ENCODE measurements at regions not wholly inside any gene's neighbourhood (a gene's known extent, or its start where the extent isn't known, plus 50 kb on each side); places are given as distances from the start of the nearest gene placed in this dataset.
A peak's percentile ranks its signal among the peaks of the same experiment; 100 is the strongest.

DNA sequence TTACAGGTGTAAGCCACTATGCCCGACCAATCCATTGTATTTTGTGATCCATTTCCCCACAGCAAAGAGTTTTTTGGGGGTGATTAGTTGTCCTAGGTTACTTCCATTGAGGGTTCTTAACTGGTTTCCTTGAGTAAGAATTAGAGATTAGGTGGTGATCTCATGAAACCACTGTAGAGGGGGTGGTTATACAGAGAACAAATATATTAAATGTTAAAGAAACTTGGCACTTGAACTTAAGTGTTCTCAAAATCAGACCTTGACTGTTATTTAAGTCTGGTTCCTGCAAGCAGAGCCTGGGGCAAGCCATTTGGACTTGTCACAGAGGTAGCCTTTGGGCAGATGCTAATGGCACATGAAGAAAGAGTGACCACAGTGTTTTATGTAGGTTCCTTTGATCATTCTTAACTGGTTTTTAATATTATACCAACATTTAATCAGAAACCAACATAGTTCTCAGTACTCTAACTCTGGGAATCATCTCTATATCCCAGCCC lies 288.5 kb downstream of the SOX4 start:
- H3K4me1 ChIP-seq (ENCODE audit: insufficient read depth, poor library complexity, severe bottlenecking), result peaks cover 20% of the 10 kb centered on the region
- no peak overlapping the region for H3K4me3 ChIP-seq (ENCODE audit: severe bottlenecking)
- TF ChIP-seq, protein P1, sequence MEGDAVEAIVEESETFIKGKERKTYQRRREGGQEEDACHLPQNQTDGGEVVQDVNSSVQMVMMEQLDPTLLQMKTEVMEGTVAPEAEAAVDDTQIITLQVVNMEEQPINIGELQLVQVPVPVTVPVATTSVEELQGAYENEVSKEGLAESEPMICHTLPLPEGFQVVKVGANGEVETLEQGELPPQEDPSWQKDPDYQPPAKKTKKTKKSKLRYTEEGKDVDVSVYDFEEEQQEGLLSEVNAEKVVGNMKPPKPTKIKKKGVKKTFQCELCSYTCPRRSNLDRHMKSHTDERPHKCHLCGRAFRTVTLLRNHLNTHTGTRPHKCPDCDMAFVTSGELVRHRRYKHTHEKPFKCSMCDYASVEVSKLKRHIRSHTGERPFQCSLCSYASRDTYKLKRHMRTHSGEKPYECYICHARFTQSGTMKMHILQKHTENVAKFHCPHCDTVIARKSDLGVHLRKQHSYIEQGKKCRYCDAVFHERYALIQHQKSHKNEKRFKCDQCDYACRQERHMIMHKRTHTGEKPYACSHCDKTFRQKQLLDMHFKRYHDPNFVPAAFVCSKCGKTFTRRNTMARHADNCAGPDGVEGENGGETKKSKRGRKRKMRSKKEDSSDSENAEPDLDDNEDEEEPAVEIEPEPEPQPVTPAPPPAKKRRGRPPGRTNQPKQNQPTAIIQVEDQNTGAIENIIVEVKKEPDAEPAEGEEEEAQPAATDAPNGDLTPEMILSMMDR (IDR thresholded peaks at IDR 0.05; ENCODE audit: poor library complexity, severe bottlenecking), result no peak
- no peaks in the 10 kb centered on the region for H3K9me3 ChIP-seq (ENCODE audit: severe bottlenecking)
- no peaks in the 10 kb centered on the region for H3K36me3 ChIP-seq (ENCODE audit: low read depth)
- ATAC-seq (ENCODE audit: low read depth), result no peak
- no peak overlapping the region for H3K27ac ChIP-seq (ENCODE audit: poor library complexity, severe bottlenecking)
- DNase-seq (ENCODE audit: low spot score), result no peak
- no peaks in the 10 kb centered on the region for H3K27me3 ChIP-seq (ENCODE audit: insufficient read depth, poor library complexity, severe bottlenecking)

DNA sequence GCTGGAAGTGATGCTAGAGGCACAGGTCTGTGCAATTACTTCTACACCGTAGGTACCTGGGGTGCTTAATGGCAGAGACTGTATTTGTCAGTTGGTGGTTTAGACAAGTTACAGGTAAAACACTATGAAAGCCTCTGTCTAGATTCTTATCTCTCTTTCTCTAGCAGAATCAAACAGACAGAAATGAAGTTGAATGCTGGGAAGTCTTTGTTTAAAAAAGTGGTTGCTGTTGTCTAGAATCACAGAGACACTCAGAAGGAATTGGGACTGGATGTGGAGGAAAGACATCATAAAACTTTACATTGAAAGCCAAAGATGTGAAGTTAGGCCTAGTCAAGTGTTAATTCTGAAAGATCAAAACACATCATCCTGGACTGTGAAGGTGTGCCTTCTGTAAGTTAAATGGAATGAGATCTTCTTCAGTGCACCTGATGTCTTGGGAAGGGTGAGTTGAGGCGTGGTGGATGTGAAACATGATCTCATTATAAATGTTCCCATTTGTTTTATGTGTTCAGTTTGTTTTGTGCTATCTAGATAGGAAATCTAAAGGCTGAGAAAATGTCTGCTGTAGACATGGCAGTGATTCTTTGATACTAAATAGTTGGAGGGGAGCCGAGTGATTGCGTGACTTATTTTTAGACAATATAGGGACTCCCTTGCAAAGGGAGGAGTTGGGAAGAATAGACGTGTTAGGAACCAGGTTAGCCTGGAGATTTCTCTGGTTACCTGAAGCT lies 290.2 kb downstream of the SOX4 start:
- ATAC-seq (ENCODE audit: low read depth), result no peak
- H3K9me3 ChIP-seq (ENCODE audit: severe bottlenecking), result no peaks in the 10 kb centered on the region
- no peak for DNase-seq (ENCODE audit: low spot score)
- TF ChIP-seq, protein P1 (IDR thresholded peaks at IDR 0.05; ENCODE audit: poor library complexity, severe bottlenecking), result no peak
- peak overlapping the region; percentile 93 for H3K27ac ChIP-seq (ENCODE audit: poor library complexity, severe bottlenecking)
- H3K36me3 ChIP-seq (ENCODE audit: low read depth), result no peaks in the 10 kb centered on the region
- no peaks in the 10 kb centered on the region for H3K27me3 ChIP-seq (ENCODE audit: insufficient read depth, poor library complexity, severe bottlenecking)
- H3K4me1 ChIP-seq (ENCODE audit: insufficient read depth, poor library complexity, severe bottlenecking), result peaks cover 20% of the 10 kb centered on the region
- H3K4me3 ChIP-seq (ENCODE audit: severe bottlenecking), result no peak overlapping the region

DNA sequence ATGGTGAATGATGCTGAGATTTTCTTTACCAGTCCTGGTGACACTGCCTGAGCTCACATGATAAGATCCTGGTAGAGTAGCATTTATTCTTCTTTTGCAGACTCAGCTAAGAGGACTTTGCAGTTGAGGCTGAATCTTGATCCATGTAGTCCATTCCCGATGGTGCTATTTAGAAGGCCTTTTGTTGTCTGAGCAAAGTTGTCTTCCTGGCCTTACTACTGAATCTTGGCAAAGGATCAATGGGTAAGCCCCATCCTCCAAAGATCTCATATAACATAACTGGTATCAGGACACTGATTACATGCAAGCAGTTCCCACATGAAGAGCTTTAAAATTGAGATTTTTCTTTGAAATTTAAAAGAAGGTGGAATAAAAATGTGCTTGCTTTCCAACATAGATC lies 291.6 kb downstream of the SOX4 start:
- Histone ChIP-seq H3K27ac (ENCODE audit: poor library complexity, severe bottlenecking) (peak overlapping the region; percentile 93), H3K27me3 (ENCODE audit: insufficient read depth, poor library complexity, severe bottlenecking) (no peaks in the 10 kb centered on the region), H3K9me3 (ENCODE audit: severe bottlenecking) (no peaks in the 10 kb centered on the region), H3K4me3 (ENCODE audit: severe bottlenecking) (no peak overlapping the region), H3K4me1 (ENCODE audit: insufficient read depth, poor library complexity, severe bottlenecking) (peaks cover 20% of the 10 kb centered on the region), H3K36me3 (ENCODE audit: low read depth) (no peaks in the 10 kb centered on the region)
- no peak for DNase-seq (ENCODE audit: low spot score)
- ATAC-seq (ENCODE audit: low read depth), result 0 out of 3 replicates have a peak, but pooled peaks have one; percentile 4
- TF ChIP-seq, protein P1 (IDR thresholded peaks at IDR 0.05; ENCODE audit: poor library complexity, severe bottlenecking), result no peak

DNA sequence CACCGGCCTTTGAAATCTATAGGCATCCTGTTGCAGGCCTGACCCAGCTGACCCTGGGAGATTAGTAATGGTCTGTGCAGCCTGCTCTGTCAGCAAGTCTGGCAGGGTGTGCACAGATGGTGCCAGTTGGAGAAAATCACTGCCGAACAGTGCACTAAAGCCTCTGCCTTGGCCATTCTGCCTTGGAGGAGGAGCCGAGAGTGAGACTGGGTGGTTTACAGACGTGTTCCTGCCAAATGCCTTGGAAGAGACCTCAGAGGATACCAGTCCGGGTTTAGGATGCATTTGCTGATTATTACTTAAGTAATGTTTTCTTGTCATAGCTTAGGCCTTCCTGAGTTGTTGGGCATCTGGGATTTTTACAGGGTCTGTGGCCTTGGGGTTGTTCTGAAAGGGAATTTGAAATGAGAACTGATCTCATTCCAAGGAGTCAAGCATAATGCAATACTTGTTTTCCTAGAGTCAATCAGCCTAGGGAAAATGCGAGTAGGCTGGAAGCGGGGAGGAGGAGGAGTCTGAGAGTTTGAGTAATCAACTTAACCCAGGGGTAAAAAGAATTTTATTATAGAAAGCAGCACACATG lies 292.1 kb downstream of the SOX4 start:
- DNase-seq (ENCODE audit: low spot score) (peak; percentile 84), ATAC-seq (ENCODE audit: low read depth) (peak; percentile 97)
- no peaks in the 10 kb centered on the region for H3K9me3 ChIP-seq (ENCODE audit: severe bottlenecking)
- peak overlapping the region; percentile 93 for H3K27ac ChIP-seq (ENCODE audit: poor library complexity, severe bottlenecking)
- no peaks in the 10 kb centered on the region for H3K36me3 ChIP-seq (ENCODE audit: low read depth)
- no peak overlapping the region for H3K4me3 ChIP-seq (ENCODE audit: severe bottlenecking)
- peaks cover 20% of the 10 kb centered on the region for H3K4me1 ChIP-seq (ENCODE audit: insufficient read depth, poor library complexity, severe bottlenecking)
- TF ChIP-seq, protein P1 (IDR thresholded peaks at IDR 0.05; ENCODE audit: poor library complexity, severe bottlenecking), result no peak
- no peaks in the 10 kb centered on the region for H3K27me3 ChIP-seq (ENCODE audit: insufficient read depth, poor library complexity, severe bottlenecking)

Measured in RWPE2 (cell line).